IPS-11a (cell line): ENCODE measurements at regions not wholly inside any gene's neighbourhood (a gene's known extent, or its start where the extent isn't known, plus 50 kb on each side); places are given as distances from the start of the nearest gene placed in this dataset.
"Not testable (repeated sequence)": the region's sequence is repeated elsewhere in the genome, so short reads cannot be mapped to it uniquely, and the experiment has no call there.

Experiments
- H3K4me3 ChIP-seq: one replicate; pipeline ENCODE4 v1.5.1; 2013; ENCODE audit warnings: low read depth, low read length, control low read depth

- no peak overlapping the region for H3K4me3 ChIP-seq
Observed at GRCh38 chr20:12916699-12917098, 92.1 kb upstream of the SPTLC3 start.

GRCh38 chr20:12924126-12924525 is 84.6 kb upstream of the SPTLC3 start:
- no peak overlapping the region for H3K4me3 ChIP-seq

- no peak overlapping the region for H3K4me3 ChIP-seq
Observed at GRCh38 chr20:12925210-12925755, 83.5 kb upstream of the SPTLC3 start.

GRCh38 chr20:12925863-12926793 is 82.6 kb upstream of the SPTLC3 start:
- no peak overlapping the region for H3K4me3 ChIP-seq

- H3K4me3 ChIP-seq, result no peak overlapping the region
Observed at GRCh38 chr20:12927489-12927888, 81.3 kb upstream of the SPTLC3 start.

GRCh38 chr20:12928358-12928754 is 80.4 kb upstream of the SPTLC3 start:
- no peak overlapping the region for H3K4me3 ChIP-seq

GRCh38 chr20:12928755-12929401 is 79.9 kb upstream of the SPTLC3 start:
- no peak overlapping the region for H3K4me3 ChIP-seq

GRCh38 chr20:12936020-12936419 is 72.8 kb upstream of the SPTLC3 start:
- H3K4me3 ChIP-seq, result no peak overlapping the region

- H3K4me3 ChIP-seq, result no peak overlapping the region
Observed at GRCh38 chr20:12936524-12936923, 72.2 kb upstream of the SPTLC3 start.

- no peak overlapping the region for H3K4me3 ChIP-seq
Observed at GRCh38 chr20:12941025-12941424, 67.7 kb upstream of the SPTLC3 start.

- H3K4me3 ChIP-seq, result no peak overlapping the region
Observed at GRCh38 chr20:12942123-12942522, 66.6 kb upstream of the SPTLC3 start.

- H3K4me3 ChIP-seq, result no peak overlapping the region
Observed at GRCh38 chr20:12946789-12947188, 62.0 kb upstream of the SPTLC3 start.

GRCh38 chr20:12947691-12948090 is 61.1 kb upstream of the SPTLC3 start:
- no peak overlapping the region for H3K4me3 ChIP-seq

- no peak overlapping the region for H3K4me3 ChIP-seq
Observed at GRCh38 chr20:12949429-12949980, 59.3 kb upstream of the SPTLC3 start.

GRCh38 chr20:12954254-12954653 is 54.5 kb upstream of the SPTLC3 start:
- H3K4me3 ChIP-seq, result not testable (repeated sequence)

- no peak overlapping the region for H3K4me3 ChIP-seq
Observed at GRCh38 chr20:12955611-12956010, 53.2 kb upstream of the SPTLC3 start.

- no peak overlapping the region for H3K4me3 ChIP-seq
Observed at GRCh38 chr20:12956303-12956702, 52.5 kb upstream of the SPTLC3 start.

- no peak overlapping the region for H3K4me3 ChIP-seq
Observed at GRCh38 chr20:12957968-12958367, 50.8 kb upstream of the SPTLC3 start.
